NCI-H345 treated with DMSO at 0.1 percent for 48 hours (cell line): ENCODE measurements at regions not wholly inside any gene's neighbourhood (a gene's known extent, or its start where the extent isn't known, plus 50 kb on each side); places are given as distances from the start of the nearest gene placed in this dataset.

Experiments used
- DNase-seq: peaks from one replicate; lab custom pipeline; 2025; ENCODE audit not compliant: unreplicated experiment; lab: John Stamatoyannopoulos, UW

- no peak for DNase-seq
Measured at GRCh38 chr14:105839425-105840265, 313.3 kb downstream of the TMEM121 start.

DNA sequence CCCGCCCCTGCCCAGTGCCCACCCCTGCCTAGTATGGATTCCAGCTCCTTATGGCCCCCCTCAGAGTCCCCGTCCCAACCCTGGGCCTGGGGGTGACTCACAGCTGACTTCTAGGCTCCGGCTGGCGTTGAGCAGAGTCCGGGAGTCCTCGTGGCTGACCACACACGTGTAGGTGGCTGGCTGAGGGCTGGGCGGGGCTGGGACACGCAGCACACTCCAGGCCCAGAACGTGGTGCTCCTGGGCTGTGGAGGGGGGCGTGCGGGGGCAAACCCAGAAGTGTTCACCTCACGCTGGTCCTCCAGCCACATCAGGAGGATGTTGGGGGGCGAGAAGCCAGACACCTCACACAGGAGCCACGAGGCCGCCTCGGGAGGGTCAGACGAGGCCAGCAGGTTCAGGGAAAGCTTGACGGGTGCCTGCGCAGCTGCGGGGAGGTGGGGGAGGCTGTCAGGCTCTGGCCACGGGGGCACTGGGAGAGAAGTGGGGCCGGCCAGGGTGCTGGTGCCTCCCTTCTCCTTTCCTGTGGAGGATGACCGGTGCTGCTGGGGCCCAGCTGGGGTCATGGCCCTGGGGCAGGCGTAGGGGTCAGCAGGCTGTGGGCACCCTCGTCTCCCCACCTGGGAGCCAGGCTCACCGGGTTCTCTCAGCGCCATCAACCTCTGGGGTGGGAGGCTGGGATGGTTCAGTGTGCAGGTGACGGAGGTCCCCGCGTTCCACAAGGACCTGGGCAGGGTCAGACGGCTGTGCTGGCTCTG lies 314.1 kb downstream of the TMEM121 start:
- no peak for DNase-seq

DNA sequence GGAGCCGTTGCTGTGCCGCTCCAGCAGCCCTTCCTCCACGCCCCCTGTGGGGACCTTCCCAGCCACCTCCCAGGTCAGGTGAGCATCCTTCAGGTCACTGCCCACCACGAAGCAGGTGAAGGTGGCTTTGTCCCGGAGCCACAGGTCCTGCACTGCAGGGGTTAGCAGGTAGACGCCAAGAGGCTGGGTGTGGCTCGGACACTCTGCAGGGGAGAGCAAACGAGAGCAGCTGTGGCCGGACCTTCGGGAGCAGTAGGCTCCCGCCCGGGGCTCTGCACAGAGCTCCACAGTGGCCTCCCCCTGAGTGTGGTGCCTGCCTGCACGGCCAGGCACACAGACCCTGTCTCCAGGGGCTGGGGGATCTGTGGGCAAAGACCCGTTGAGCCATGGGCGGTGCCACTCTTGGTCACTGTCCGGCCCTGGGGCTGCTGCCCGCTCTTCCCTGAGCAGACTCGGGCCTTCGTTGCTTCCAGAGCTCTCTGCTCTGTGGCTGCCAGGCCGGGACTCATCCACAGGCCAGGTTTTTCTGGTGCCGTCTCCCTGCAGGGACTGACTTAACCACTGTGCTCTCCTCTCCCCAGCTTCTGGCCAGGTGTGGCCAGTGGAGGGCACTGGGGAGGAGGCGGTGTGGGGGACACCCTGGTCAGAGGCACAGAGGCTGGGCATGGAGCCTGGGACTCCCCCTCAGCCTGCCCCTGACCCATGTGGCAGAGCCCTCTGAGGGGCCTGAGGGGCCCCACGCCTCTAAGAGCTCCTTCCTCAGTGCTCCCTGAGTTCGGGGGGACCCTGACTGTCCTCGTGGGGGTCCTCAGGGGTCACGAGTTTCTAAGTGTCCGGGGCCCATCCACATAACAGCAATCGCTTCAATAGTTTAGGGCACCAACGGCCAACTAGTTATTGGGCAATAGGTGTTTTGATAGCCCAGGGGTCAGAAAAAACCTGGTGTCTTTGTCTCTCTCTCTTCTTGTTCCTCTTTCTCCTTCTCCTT lies 314.9 kb downstream of the TMEM121 start:
- DNase-seq: no peak

GRCh38 chr14:105842105-105842504 lies 315.7 kb downstream of the TMEM121 start:
- DNase-seq: no peak

DNA sequence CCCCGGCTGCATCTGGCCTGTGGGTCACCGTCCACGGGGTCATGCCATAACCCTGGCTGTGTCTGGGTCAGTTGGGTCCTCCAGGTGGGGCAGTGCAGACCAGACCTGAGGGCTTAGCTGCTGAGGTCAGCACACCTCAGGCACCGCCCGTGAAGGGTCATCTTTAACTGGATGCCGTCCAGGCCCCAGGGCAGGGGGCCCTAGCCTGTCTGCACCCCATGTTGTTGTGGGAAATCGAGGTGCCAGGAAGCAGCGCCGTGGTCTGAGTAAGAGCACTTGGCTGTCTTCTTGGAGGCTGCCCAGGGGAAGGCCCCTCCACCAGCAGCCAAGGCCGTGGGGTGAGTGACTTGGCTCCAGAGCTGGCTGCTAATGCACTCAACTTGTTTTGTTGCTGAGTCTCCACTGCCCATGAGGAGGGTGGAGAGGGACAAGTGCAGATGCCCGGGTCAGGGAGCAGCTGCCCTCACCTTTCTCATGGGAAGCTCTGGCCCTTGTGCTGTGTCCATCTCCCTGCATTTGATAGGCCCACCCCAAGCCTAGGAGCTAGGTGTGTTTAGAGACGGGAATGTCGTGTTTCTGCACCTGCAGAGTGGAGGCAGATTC lies 317.2 kb downstream of the TMEM121 start:
- no peak for DNase-seq

- no peak for DNase-seq
Measured at GRCh38 chr14:105844047-105844630, 317.8 kb downstream of the TMEM121 start.

- no peak for DNase-seq
Measured at GRCh38 chr14:105844810-105845724, 318.7 kb downstream of the TMEM121 start.

DNA sequence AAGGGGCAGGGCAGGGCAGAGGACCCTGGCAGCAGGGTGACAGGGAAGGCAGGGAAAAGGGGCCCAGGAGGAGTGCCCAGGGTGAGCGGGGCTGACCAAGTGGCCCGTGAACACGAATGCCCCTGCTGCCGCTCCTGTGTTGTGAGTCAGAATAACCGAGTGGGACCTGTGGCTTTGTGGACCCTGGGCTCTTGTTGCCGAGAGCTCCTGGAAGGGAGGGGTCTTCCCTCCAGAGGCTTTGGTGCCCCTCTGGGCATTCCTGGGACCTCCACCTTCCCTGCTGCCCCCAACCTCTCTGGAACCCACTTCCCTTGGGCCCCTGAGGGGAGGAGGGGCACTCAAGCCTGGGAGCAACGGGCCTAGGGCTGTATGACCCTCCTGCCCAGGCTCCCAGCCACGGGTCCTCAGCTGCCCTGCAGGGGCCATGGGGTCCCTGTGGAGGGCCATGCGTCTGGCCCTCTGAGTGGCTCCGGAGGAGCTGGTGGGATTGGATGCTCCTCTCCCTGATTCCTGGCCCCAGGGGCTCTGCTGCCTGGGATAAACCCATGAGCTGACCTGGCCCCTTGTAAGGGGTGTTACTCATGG lies 319.4 kb downstream of the TMEM121 start:
- no peak for DNase-seq

DNA sequence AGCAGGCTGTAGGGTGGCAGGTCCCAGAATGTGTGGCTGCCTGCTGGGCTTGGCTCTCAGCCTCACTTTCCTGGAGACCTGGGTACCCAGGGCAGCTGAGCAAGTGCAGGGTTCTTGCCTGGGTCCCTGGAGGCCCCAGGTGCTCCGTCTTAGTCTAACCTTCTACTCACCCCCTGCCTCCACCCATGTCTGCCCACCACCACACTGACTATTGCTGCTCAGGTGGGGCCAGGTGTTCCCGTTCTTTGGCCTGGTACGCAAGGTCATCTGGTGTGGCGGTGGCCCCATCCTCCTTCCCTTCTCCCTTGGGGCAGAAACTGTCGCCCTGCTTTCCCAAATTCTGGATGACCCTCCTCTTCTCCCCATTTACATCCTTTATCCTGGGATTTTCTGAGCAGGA lies 319.9 kb downstream of the TMEM121 start:
- DNase-seq: no peak

DNA sequence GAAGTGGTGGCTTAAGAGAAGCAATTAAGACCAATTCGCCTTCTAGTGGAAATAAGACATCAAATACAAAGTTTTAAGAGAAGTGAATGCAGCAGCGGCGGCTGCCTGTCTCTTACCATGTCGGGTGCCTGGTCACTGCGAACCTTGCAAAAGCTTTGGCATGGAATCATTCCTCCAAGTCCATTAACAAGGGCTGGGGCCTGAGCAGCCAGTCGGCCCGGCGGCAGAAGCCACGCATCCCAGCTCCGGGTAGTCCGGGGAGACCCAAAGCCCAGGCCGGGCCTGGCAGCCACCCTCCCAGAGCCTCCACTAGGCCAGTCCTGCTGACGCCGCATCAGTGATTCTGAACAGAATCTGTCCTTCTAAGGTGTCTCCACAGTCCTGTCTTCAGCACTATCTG lies 321.0 kb downstream of the TMEM121 start:
- DNase-seq: no peak

DNA sequence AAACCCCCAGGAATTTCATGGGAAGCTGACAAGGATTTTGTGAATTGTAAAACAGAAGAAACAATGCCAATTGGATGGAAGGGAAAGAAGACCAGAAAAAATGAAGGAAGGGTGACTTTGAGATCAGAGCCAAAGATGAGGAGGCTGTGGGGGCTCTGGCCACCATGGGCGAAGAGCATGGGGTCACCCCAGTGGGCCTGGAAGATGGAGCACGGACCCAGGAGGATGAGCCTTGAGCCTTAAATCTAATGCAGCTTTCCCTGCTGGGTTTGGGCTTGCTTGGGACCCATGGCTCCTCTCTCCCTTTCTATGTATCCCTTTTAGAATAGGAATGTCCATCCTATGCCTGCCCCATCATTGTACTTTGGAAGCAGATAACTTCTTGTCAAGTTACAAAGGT lies 322.2 kb downstream of the TMEM121 start:
- DNase-seq: no peak

DNA sequence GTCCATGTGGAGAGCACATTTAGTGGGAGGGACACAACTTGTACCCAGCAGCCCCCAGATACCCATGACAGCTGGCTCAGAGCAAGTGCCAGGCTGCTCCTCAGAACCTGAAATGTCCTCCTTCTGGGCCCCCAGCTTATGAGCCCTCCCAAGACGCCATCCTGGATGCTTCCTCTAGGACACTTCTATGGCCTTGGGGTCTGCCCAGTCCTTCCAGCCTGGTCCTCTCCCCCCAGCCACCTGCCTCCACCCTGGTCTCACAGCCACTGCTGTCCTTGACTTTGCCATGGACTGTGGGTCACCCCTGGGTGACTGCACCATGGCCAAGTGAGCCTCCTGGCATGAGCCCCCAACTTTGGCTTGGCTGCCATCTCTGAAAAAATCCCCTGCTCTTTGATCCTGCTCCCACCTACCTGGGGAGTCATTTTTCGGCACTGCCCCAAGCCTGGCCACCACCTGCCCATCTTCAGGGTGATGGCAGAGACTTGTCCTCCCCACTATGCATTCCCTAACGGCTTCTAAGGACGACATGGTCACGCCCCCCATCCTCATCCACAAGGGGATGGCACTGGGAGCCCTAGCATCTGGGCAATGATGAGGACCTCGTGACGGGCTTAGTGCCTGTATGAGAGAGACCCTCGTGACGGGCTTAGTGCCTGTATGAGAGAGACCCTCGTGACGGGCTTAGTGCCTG lies 323.7 kb downstream of the TMEM121 start:
- DNase-seq: no peak

DNA sequence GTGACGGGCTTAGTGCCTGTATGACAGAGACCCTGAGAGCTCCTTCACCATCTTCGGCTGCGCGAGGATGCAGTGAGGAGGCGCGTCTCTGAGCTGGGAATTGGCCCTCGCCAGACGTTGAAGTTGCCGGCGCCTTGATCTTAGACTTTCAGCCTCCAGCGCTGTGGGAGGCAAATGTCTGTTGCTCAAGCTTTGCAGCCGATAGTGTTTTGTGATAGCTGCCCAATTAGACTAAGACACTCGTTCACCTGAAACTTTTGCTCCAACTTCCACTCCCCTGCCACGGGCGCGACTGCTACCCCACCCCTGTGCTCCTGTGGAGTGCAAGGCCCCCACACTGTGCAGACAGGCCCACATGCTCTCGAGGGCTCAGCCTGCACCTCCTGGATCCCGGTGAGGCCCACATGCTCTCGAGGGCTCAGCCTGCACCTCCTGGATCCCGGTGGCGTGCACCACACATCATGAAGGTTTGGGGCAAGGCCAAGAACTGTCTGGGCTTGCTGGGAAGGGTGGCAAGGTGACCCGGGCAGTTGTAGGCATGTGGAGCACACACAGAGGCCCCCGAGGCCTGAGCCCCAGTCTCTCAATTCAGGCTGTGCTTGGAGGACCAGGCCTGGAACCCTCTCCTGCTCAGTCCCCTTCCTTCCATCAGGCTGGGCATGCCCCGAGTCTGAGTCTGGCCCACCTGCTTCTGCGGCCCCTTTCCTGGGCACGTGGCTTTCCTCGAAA lies 324.6 kb downstream of the TMEM121 start:
- DNase-seq: no peak

GRCh38 chr14:105851716-105852377 lies 325.5 kb downstream of the TMEM121 start:
- DNase-seq: no peak

DNA sequence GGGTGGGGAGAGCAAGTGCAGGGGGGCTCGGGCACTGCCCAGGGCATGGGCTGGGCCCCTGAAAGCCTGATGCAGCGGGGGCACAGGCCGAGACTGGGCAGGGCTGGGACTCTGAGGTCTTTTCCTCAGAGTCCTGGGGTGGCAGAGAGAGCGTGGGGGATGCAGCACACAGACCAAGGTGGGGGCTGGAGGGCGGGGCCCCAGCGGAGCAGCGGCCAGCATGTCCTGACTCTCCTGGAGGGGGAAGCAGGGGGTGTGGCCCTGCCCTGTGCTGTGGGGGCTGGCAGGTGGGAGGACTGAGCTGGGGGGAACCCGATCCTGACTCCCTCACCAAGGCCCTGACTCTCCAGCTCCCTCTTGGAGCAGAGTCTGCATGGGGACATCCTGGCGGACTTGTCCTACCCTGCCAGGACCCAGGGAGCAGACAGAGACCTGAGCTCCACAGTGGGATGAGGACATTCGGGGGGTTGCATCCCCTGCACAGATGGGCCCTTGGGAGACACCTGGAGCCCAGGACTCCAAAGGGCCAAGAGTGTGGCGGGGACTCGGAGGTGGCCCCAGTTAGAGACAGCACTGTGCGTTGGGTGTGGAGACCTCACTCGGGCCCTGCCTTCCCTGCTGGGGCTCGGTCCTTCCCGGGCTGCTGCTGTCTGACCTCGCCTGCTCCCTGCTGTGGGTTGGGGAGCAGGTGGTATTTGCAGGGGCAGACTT lies 326.1 kb downstream of the TMEM121 start:
- DNase-seq: no peak

DNA sequence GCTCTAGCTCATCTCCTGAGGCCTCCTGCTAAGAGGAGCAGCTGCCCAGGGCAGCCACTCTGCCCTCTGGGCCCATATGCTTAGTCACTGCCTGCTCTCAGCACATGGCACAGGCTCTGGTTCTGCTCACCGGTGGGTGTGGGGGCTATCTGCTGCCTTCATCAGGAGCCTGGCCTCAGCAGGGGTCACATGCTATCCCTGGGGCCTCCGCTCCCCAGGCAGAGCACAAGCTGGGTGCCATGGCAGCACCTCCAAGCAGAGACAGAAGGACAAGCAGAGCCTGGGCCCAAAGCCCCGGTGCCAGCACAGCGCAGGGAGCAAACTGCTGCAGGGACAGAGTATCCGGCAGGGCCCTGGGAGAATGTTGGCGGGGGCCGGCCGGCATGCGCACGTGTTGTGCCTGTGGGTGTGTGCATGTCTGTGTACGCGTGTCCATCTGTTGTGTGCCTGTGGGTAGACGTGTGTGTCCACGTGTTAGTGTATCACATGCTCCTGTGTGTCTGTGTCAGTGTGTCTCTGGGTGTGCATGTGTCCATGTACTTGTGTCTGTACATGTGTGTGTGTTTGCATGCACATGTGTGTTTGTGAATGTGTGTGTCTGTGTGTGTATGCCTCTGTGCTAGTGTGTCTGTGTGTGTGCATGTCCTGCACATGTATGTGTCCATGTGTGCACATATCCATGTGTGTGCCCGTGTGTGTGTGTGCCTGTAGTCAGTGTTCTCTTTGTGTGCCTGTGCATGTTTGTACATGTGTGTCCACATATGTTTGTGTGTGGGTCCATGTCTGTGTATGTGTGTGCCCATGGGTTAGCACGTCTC lies 326.9 kb downstream of the TMEM121 start:
- no peak for DNase-seq
